HEK293T (cell line): ENCODE measurements at regions not wholly inside any gene's neighbourhood (a gene's known extent, or its start where the extent isn't known, plus 50 kb on each side); places are given as distances from the start of the nearest gene placed in this dataset.

Experiments
- ARNT ChIP-seq: fragments of 450-650 bp; IDR thresholded peaks from 2 replicates; pipeline ENCODE4 v1.6.1; 2017; ENCODE audit warnings: mild to moderate bottlenecking
- FOXA1 ChIP-seq: fragments of 450-650 bp; IDR thresholded peaks from 2 replicates; pipeline ENCODE4 v1.6.1; 2016; ENCODE audit warnings: mild to moderate bottlenecking
- FOXK2 ChIP-seq: fragments of 450-650 bp; IDR thresholded peaks from 2 replicates; pipeline ENCODE4 v1.6.1; 2016; ENCODE audit warnings: mild to moderate bottlenecking
- FOXM1 ChIP-seq: fragments of 450-650 bp; IDR thresholded peaks from 2 replicates; pipeline ENCODE4 v1.6.1; 2017; ENCODE audit warnings: mild to moderate bottlenecking, borderline replicate concordance
- NFRKB ChIP-seq: fragments of 450-650 bp; IDR thresholded peaks from 2 replicates; pipeline ENCODE4 v1.6.1; 2016; ENCODE audit warnings: mild to moderate bottlenecking, moderate library complexity
- SP1 ChIP-seq: fragments of 450-650 bp; IDR thresholded peaks from 2 replicates; pipeline ENCODE4 v1.6.1; 2017
- SUZ12 ChIP-seq: fragments of 450-650 bp; IDR thresholded peaks from 2 replicates; pipeline ENCODE4 v1.6.1; 2016; ENCODE audit warnings: mild to moderate bottlenecking
- TARDBP ChIP-seq: fragments of 450-650 bp; IDR thresholded peaks from 2 replicates; pipeline ENCODE4 v1.6.1; 2016
- TF ChIP-seq, protein P1 (sequence below): fragments of 450-650 bp; IDR thresholded peaks from 2 replicates; pipeline ENCODE4 v1.6.1; 2016

DNA sequence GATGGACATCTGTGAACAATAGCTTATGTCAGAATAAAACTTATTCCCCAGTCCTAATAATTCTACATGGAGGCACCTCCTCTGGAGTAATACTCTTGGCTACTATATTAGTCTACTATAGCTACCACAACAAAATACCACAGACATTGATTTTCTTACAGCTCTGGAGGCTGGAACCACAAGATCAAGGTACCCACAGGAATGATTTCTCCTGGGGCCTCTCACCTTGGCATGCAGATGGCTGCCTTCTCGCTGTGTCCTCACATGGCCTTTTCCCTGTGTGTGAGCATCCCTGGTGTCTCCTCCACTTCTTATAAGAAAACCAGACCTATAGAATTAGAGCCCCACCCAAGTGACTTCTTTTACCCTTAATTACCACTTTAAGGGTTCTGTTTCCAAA, 244.3 kb downstream of the BARHL2 start:
- no peak for TF ChIP-seq SUZ12
- TF ChIP-seq, protein P1, sequence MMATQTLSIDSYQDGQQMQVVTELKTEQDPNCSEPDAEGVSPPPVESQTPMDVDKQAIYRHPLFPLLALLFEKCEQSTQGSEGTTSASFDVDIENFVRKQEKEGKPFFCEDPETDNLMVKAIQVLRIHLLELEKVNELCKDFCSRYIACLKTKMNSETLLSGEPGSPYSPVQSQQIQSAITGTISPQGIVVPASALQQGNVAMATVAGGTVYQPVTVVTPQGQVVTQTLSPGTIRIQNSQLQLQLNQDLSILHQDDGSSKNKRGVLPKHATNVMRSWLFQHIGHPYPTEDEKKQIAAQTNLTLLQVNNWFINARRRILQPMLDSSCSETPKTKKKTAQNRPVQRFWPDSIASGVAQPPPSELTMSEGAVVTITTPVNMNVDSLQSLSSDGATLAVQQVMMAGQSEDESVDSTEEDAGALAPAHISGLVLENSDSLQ: no peak
- no peak for TF ChIP-seq NFRKB
- TF ChIP-seq TARDBP: no peak
- no peak for TF ChIP-seq FOXK2
- no peak for TF ChIP-seq FOXM1
- no peak for TF ChIP-seq FOXA1
- no peak for TF ChIP-seq SP1
- TF ChIP-seq ARNT: no peak
